ENCODE measurements at regions not wholly inside any gene's neighbourhood (a gene's known extent, or its start where the extent isn't known, plus 50 kb on each side); places are given as distances from the start of the nearest gene placed in this dataset.

GRCh38 chr11:42526426-42526825, 785.4 kb upstream of the API5 start:
- DNase-seq: no peak

- DNase-seq: no peak
These were observed 783.3 kb upstream of the API5 start for GRCh38 chr11:42528471-42528870.

- DNase-seq: no peak
These were observed 782.9 kb upstream of the API5 start for GRCh38 chr11:42528911-42529310.

GRCh38 chr11:42536611-42537360, 775.0 kb upstream of the API5 start:
- no peak for DNase-seq

- no peak for DNase-seq
These were observed 769.5 kb upstream of the API5 start for GRCh38 chr11:42542336-42542735.

- DNase-seq: no peak
These were observed 767.9 kb upstream of the API5 start for GRCh38 chr11:42543844-42544419.

GRCh38 chr11:42544726-42545125, 767.1 kb upstream of the API5 start:
- no peak for DNase-seq

GRCh38 chr11:42545954-42546353, 765.8 kb upstream of the API5 start:
- DNase-seq: no peak

- no peak for DNase-seq
These were observed 759.0 kb upstream of the API5 start for GRCh38 chr11:42552786-42553185.

GRCh38 chr11:42555190-42555589, 756.6 kb upstream of the API5 start:
- no peak for DNase-seq

GRCh38 chr11:42571131-42571877, 740.5 kb upstream of the API5 start:
- DNase-seq: no peak

- no peak for DNase-seq
These were observed 739.8 kb upstream of the API5 start for GRCh38 chr11:42571878-42572610.

GRCh38 chr11:42576318-42576717, 735.5 kb upstream of the API5 start:
- DNase-seq: no peak

GRCh38 chr11:42589286-42589685, 722.5 kb upstream of the API5 start:
- no peak for DNase-seq

- DNase-seq: no peak
These were observed 720.0 kb upstream of the API5 start for GRCh38 chr11:42591841-42592240.

GRCh38 chr11:42593441-42593840, 718.4 kb upstream of the API5 start:
- no peak for DNase-seq

GRCh38 chr11:42595876-42596275, 715.9 kb upstream of the API5 start:
- no peak for DNase-seq

GRCh38 chr11:42596576-42597145, 715.1 kb upstream of the API5 start:
- DNase-seq: no peak

GRCh38 chr11:42598341-42598740, 713.5 kb upstream of the API5 start:
- DNase-seq: no peak

- DNase-seq: no peak
These were observed 691.0 kb upstream of the API5 start for GRCh38 chr11:42620796-42621195.

GRCh38 chr11:42625757-42626665, 685.8 kb upstream of the API5 start:
- DNase-seq: no peak
